ENCODE measurements at regions not wholly inside any gene's neighbourhood (a gene's known extent, or its start where the extent isn't known, plus 50 kb on each side); places are given as distances from the start of the nearest gene placed in this dataset.

DNA sequence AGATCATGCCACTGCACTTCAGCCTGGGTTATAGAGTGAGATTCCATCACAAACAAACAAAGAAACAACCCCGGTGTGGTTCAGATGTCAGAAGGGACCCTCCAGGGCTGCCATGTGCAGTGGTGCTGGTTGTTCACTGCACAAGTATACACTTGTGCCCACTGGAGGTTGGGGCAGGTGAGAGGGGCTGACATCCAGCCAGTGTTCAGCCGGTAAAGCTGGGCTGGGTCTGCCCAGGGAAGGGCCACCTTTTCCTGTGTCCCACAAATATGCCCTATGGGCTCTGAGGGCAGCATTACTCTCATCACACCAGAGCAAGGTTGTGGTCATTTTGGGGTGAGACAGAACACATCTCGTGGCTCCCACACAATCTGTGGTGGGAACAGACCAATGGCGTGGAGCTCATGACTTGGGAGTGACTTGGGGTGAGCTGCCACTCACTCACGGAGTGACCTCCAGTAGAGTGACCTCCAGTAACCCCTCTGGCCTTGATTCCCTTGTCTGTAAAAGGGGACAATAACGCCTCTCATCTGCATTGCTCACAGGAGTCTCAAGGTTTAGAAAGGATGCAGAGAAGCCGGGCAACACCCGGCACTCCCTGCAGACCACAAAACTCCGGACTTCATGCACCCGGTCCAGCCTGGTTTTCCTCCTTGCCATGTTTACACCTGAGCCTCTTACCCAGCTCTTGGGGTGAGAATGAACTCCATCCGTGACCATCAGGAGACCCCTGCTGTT lies 69.0 kb upstream of the VRK1 start:
- no peak for DNase-seq

DNA sequence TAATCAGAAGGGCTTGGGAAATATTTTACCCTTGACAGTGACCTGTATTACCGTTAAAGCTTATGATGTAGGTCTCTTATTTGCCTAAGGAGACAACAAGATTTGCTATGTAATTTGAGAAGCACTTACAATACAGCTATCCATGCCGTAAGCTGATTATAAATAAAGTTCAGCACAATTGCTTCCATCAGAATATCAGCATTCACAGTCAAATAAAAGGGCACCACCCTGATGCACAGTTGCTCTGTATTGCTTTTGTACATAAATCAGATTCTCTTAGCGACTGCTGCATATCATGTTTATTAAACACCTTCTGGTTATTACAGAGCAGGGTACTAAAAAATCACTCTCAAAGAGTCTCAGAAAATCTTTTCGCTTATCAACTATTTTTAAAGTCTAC lies 67.3 kb upstream of the VRK1 start:
- no peak for DNase-seq

DNA sequence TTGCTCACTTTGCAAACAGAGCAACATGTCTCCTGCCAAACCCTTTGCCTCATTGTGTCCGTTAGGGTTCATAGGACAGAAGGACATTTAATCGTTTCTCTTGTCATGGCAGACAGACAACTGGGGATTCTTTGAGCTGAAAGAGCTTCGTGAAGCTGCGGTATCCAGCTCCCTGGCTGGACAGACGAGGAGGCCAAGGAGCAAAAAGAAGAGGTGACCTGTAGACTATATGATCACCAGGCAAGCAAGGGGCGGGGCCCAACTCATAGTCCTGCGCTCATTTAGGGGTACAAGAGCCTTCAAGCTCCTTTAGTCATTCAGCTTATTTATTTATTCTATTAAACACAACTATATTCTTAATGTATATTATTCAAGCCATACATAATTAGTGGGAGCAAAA lies 66.8 kb upstream of the VRK1 start:
- no peak for DNase-seq

DNA sequence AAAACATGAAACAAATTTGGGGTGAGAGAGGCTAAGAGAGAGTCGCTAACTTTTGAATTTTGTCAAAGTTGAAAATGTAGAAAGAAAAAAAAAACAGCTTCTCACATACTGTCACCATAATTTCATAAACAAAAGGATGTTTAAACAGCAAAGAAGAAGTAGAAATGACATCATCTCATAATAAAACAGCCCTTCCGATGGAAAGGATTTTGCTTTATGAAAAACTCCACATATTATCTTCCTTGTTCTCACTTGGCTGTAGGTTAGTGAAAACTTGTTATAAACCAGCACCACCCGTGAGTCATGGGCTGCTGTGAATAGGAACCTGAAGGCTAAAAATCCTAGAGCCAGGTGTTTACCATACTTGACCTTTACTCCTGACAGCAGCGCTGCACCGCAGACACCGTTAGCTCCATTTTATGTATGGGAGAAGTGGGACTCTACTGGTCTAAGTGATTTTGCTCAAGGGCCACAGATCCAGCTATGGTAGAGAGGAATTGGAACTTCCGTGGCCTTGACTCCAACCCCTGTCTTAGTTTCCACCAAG lies 63.0 kb upstream of the VRK1 start:
- no peak for DNase-seq

DNA sequence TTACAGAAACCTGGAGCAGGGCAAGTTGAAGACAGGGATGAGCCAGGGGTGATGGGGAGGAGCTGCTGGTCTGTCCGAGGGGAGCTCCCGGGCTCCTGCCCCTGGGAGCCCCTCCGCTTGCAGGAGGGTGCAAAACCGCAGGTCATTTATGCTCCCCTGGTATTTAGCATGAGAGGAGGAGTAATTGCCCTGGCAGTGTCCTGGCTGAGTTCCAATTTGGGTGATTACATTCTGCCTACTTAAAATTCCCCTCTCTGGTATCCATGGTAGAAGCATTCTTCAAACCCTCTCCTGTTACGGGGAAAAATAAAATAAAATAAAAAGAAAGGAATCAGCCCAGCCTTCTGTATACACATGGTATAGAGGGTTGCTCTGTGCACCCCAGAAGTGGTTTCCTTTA lies 61.7 kb upstream of the VRK1 start:
- DNase-seq, result no peak

DNA sequence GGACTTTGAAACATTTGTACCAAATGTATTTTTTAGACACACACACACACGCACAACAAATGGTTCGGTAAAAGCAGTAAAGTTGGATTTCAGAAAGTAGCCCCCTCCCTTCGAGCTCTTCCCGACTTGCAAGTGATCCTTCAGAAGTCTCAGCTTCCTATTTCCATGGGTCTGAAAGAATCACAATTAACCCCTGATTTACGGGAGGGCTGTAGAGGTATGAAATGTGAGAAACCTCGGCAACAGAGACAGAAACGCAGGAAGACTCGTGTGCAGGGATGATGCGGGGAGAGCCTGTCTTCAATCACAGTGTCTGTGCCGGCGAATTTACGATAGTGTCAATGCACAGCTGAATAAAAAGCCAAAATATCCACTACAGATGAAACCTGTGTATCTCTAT lies 60.7 kb upstream of the VRK1 start:
- no peak for DNase-seq

DNA sequence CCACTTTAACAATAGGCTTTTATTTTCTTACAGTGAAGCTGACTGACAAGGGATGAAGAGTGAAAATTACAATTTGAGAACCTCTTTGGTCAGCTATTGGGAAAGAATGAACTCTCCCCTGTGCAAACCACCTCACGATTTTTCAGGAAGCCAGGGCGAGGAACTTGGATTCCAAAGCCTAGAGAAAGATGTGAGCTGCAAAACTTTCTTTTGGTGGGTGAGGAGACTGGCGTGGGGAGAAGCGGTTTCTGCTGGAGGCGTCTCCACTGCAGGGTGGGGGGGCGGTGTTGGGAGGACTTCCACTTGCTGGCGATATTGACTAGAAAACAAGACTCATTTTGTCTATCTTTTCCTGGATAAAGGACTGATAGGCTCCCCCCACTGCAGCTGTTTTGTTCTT lies 59.3 kb upstream of the VRK1 start:
- DNase-seq, result no peak

DNA sequence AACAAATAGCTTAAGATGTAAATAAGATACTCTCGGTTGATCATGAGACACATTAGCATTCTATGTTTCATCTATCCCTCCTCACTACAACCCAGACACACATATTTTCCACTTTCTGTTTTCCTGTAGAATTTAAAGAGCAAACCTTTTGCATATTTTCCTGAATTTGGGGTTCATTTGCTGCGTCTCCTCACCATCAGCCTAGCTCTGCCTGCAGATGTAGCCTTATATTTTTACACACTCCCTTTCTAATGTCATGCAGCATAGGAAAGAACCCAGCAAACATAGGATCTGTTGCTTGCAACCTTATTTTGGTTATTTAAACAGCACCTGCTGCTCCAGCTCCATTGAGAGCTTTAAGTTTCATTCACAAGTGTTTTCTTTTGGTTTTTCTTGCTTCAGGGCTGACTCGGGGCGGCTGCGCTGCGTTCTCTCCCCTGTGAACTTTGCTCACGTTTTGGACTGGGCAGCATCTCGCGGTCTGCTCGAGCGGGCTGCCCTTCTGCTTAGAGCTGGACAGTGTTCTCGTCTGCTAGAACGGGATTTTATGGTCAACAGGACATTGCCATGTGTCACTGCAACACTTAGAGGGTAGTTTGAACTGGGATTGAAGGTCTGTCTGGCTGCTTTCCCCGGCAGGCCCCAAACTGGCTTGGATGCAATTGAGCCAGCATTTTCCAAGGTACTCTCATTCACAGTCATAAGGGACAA lies 57.8 kb upstream of the VRK1 start:
- no peak for DNase-seq

DNA sequence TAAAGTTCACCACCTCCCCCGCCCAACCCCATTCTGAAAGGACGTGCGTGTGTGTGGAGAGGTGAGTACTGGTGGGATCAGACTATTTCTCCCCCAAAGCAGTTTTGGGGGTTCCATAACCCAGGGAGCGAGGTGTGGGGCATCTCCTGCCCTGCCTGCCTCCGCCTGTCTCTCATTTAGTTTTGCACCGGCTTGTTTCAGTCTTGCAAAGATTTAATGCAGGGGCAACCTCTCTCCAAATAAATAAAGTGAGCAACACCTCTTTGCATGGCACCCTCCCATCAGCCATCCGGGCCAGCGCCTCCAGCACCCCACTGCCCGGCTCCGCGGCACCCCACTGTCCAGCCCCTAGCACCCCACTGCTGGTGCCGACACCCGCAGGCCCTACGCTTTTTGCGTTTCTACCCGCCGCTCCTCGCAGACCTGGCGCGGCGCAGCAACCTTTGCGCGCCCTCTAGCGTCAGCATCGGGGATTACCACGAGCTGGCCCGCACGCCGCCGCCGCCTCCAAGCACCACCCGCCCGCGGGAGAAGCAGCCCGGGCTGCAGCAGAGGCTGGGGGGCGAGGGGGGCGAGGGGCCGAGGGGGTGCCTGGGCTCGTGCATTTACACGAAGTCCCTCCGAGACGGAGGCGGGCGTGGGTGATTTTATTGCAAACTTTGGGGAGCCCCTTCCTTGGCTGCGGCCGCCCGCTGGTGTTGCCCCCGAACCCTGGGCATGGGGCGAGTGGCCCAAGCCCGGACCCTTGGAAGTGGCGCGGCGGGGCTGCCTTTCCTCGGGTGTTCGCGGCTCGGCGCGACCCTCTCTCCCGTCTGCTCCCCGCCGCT lies 55.8 kb upstream of the VRK1 start:
- peak; percentile 25 for DNase-seq

DNA sequence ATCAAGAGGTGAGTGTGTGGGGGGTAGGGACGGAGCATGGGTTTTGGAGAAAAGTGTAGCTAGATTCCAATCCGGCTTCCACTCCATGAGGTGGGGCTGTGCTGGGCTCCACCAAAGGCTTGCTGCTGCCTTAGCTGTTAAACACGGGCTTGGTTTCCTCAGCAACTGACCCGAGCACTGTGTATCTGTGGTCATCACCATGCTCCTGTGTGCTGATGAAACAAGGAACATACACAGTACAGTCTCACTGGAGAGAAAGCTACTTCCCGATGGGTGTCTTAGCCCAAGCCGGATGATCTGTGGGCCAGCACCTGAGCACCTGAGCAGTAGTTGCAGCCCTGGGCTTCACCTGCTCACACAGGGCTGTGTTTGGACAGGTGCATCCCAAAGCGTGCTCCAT lies 52.9 kb upstream of the VRK1 start:
- DNase-seq, result no peak

DNA sequence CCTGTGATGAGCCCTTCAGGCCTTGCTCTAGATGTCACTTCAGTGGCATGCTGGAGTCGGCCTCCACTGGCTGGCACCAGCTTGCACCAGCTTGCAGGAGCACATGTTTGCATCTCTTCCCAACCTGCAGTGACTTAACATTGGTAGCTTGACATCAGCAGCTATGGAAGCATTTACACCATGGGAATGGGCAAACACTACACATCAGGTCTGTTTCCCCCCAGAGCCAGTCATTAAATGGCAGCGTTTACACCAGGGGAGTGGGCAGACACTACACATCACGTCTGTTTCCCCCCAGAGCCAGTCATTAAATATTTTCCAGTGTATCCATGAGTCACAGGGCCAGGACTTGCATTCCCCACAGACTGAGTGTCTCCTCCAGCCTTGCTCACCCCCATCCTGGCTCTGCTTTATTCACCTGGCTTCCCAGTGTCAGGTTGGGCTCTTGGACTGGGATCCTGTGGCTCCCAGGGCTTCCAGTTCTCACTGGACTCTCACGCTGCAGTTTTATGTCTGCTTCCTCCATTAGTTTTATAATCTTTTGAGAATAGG lies 51.6 kb upstream of the VRK1 start:
- DNase-seq, result no peak

DNA sequence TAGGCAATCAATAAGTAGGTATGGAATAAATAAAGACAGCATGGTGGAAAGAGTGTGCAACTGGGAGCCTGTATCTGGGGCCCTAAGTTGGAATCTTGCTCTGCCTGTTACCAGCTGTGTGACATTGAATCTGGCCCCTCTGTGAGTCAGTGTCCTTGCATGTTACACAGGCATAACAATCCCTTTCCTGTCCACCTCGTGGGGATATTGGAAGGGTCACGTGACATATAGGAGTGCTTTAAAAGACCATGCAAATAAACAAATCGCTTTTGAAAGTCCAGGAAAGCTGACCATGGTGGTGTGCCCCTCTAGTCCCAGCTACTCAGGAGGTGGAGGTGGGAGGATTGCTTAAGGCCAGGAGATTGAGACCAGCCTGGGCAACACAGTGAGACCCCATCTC lies 51.1 kb upstream of the VRK1 start:
- no peak for DNase-seq

DNA sequence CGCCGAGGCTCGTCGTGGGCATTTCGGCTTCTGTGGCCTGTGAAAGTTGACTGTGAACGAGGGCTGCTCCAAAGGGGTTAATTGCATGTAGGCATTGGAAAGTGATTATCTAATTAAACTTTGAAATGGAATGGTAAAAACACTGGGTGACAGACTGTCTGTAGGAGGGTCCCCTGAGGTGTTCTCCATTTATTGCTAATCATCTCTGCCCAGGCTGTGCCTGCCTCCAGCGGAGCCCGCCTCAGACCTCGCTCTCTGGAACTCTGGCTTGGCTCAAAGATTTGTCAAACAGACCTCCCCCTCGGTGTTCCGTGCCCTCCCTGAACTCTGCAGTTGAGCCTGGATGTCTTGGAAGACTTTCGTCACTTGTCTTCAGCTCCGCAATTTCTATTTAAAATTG lies 50.2 kb upstream of the VRK1 start:
- DNase-seq, result no peak
